SK-N-SH (cell line): ENCODE measurements at regions not wholly inside any gene's neighbourhood (a gene's known extent, or its start where the extent isn't known, plus 50 kb on each side); places are given as distances from the start of the nearest gene placed in this dataset.
"Not testable (repeated sequence)": the region's sequence is repeated elsewhere in the genome, so short reads cannot be mapped to it uniquely, and the experiment has no call there.

Experiments
- CTCF ChIA-PET: fragments of 300-600, 350-600 bp; formaldehyde crosslinking; extraction: SDS; loops from one replicate; lab custom pipeline; 2021; lab: Yijun Ruan, JAX
- POLR2A ChIA-PET: fragments of 350-600 bp; sonication (Branson Sonifier 250); formaldehyde crosslinking; extraction: SDS; loops from one replicate; lab custom pipeline; 2020; ENCODE audit warnings: antibody characterized with exemption, inconsistent platforms; lab: Yijun Ruan, JAX
- DNase-seq: peaks from one replicate; pipeline ENCODE4 v3.0.0; 2012
- H2AFZ ChIP-seq: fragments of 200-600 bp; sonication (generic); 2 replicates; pipeline ENCODE4 v1.8.1; 2016; ENCODE audit warnings: antibody characterized with exemption, mild to moderate bottlenecking, low read depth
- H3F3A ChIP-seq: fragments of 200-600 bp; sonication (generic); replicated peaks from 2 replicates; pipeline ENCODE3; 2016; ENCODE audit warnings: antibody characterized with exemption, mild to moderate bottlenecking; ENCODE audit not compliant: insufficient read depth
- H3K27ac ChIP-seq, 2 experiments: fragments of 200-500 bp in 1 of 2; fragments of 200-600 bp in 1 of 2; sonication (Bioruptor generic) in 1 of 2; sonication (generic), shearing (Covaris generic) in 1 of 2; 2 replicates each; pipeline versions ENCODE4 v1.5.1 to v1.6.1; 2014 to 2016; ENCODE audit warnings: low read depth in 2 of 2, inconsistent platforms in 1 of 2, low read length in 1 of 2, mild to moderate bottlenecking in 1 of 2, mixed read lengths in 1 of 2
- H3K27me3 ChIP-seq: fragments of 200-600 bp; sonication (generic), shearing (Covaris generic); 2 replicates; pipeline ENCODE4 v1.6.1; 2016; ENCODE audit warnings: mixed run types; ENCODE audit not compliant: insufficient read depth
- H3K36me3 ChIP-seq, 2 experiments: fragments of 200-500 bp in 1 of 2; fragments of 200-600 bp in 1 of 2; sonication (Bioruptor generic) in 1 of 2; sonication (generic) in 1 of 2; replicated peaks in 1 of 2; 2 replicates each; pipeline versions ENCODE3 to v1.5.1; 2014 to 2016; ENCODE audit warnings: low read length in 1 of 2, mild to moderate bottlenecking in 1 of 2; ENCODE audit not compliant: insufficient read depth in 2 of 2, control insufficient read depth in 1 of 2
- H3K4me1 ChIP-seq, 2 experiments: fragments of 200-500 bp in 1 of 2; fragments of 200-600 bp in 1 of 2; sonication (Bioruptor generic) in 1 of 2; sonication (generic), shearing (Covaris generic) in 1 of 2; 2 replicates each; pipeline versions ENCODE4 v1.5.1 to v1.6.1; 2014 to 2016; ENCODE audit warnings: low read depth in 1 of 2, low read length in 1 of 2, mixed run types in 1 of 2; ENCODE audit not compliant: insufficient read depth in 2 of 2, control insufficient read depth in 1 of 2
- H3K4me2 ChIP-seq: fragments of 200-600 bp; sonication (generic), shearing (Covaris generic); 2 replicates; pipeline ENCODE4 v1.6.1; 2017; ENCODE audit warnings: mixed run types
- H3K4me3 ChIP-seq, 2 experiments: fragments of 200-500 bp in 1 of 2; fragments of 200-600 bp in 1 of 2; sonication (Bioruptor generic) in 1 of 2; sonication (generic), shearing (Covaris generic) in 1 of 2; 2 replicates each; pipeline versions ENCODE4 v1.5.1 to v1.8.1; 2014 to 2016; ENCODE audit warnings: low read depth in 2 of 2, inconsistent platforms in 1 of 2, low read length in 1 of 2, mild to moderate bottlenecking in 1 of 2, mixed read lengths in 1 of 2, moderate library complexity in 1 of 2
- H3K79me2 ChIP-seq: fragments of 200-600 bp; sonication (generic); 2 replicates; pipeline ENCODE4 v1.8.1; 2017; ENCODE audit warnings: mild to moderate bottlenecking; ENCODE audit not compliant: insufficient read depth
- H3K9ac ChIP-seq: fragments of 200-600 bp; sonication (generic); 2 replicates; pipeline ENCODE4 v1.6.1; 2017; ENCODE audit warnings: mixed run types
- H3K9me2 ChIP-seq: fragments of 200-600 bp; sonication (generic); 2 replicates; pipeline ENCODE4 v1.6.1; 2017; ENCODE audit warnings: mixed run types
- H3K9me3 ChIP-seq: fragments of 200-600 bp; sonication (generic); 2 replicates; pipeline ENCODE4 v1.6.1; 2017; ENCODE audit warnings: mixed run types, mild to moderate bottlenecking, moderate library complexity
- H4K20me1 ChIP-seq: fragments of 200-600 bp; sonication (generic); 2 replicates; pipeline ENCODE4 v1.6.1; 2017; ENCODE audit warnings: mild to moderate bottlenecking, mixed run types; ENCODE audit not compliant: insufficient read depth
- FOSL2 ChIP-seq: IDR thresholded peaks from 2 replicates; pipeline ENCODE4 v1.4.0; 2012; ENCODE audit warnings: low read depth, mild to moderate bottlenecking, moderate library complexity, borderline replicate concordance
- GATA2 ChIP-seq: sonication (generic); formaldehyde crosslinking; IDR thresholded peaks from 2 replicates; pipeline ENCODE4 v1.5.0; 2020; ENCODE audit warnings: mild to moderate bottlenecking, missing genetic modification reagents
- JUND ChIP-seq: IDR thresholded peaks from 2 replicates; pipeline ENCODE4 v1.4.0; 2012
- NFIC ChIP-seq: IDR thresholded peaks from 2 replicates; pipeline ENCODE4 v1.4.0; 2012; ENCODE audit warnings: borderline replicate concordance
- NRF1 ChIP-seq: IDR thresholded peaks from 2 replicates; pipeline ENCODE4 v1.6.1; 2012; ENCODE audit warnings: low read depth, mild to moderate bottlenecking, low read length
- PBX3 ChIP-seq: IDR thresholded peaks from 2 replicates; pipeline ENCODE4; 2012
- POLR2AphosphoS5 ChIP-seq: IDR thresholded peaks from 2 replicates; pipeline ENCODE4 v1.6.1; 2012; ENCODE audit warnings: low read depth, low read length
- RFX5 ChIP-seq: IDR thresholded peaks from 2 replicates; pipeline ENCODE4 v1.6.1; 2012; ENCODE audit warnings: mild to moderate bottlenecking, improper control_type of control experiment, low read length
- TCF12 ChIP-seq: IDR thresholded peaks from 2 replicates; pipeline ENCODE4 v1.4.0; 2012
- TEAD4 ChIP-seq: IDR thresholded peaks from 2 replicates; pipeline ENCODE4 v1.4.0; 2012; ENCODE audit warnings: mild to moderate bottlenecking, borderline replicate concordance; ENCODE audit not compliant: insufficient read depth
- WGBS: methylation state at CpG from one replicate; pipeline ENCODE4 v1.1.6; 2017; ENCODE audit warnings: low lambda C conversion rate; 5-methylcytosine and 5-hydroxymethylcytosine counted together
- TF ChIP-seq, protein P1 (sequence below): fragments of 150-350 bp; IDR thresholded peaks from 2 replicates; pipeline ENCODE4 v1.6.1; 2016; ENCODE audit warnings: mild to moderate bottlenecking, low read depth, low read length
- TF ChIP-seq, protein P2 (sequence below): IDR thresholded peaks from 2 replicates; pipeline ENCODE4 v1.4.0; 2012; ENCODE audit warnings: low read depth, borderline replicate concordance

GRCh38 chr4:169327951-169328350, 57.2 kb upstream of the SH3RF1 start:
- no peaks in the 10 kb centered on the region for H3K27me3 ChIP-seq
- H2AFZ ChIP-seq, result no peak overlapping the region
- H3F3A ChIP-seq, result no peaks in the 10 kb centered on the region
- H3K79me2 ChIP-seq, result no peaks in the 10 kb centered on the region
- WGBS, result 71% methylated on average over 3 of the region's 3 CpGs
- H3K4me1 ChIP-seq, result no peaks in the 10 kb centered on the region
- H3K9me2 ChIP-seq, result no peaks in the 10 kb centered on the region
- TF ChIP-seq, protein P1, sequence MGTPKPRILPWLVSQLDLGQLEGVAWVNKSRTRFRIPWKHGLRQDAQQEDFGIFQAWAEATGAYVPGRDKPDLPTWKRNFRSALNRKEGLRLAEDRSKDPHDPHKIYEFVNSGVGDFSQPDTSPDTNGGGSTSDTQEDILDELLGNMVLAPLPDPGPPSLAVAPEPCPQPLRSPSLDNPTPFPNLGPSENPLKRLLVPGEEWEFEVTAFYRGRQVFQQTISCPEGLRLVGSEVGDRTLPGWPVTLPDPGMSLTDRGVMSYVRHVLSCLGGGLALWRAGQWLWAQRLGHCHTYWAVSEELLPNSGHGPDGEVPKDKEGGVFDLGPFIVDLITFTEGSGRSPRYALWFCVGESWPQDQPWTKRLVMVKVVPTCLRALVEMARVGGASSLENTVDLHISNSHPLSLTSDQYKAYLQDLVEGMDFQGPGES, result no peak
- TF ChIP-seq PBX3 (no peak), NFIC (no peak), FOSL2 (no peak), NRF1 (no peak), POLR2AphosphoS5 (no peak), TEAD4 (no peak), JUND (no peak), RFX5 (no peak), TCF12 (no peak), GATA2 (CRISPR knock-in tag) (no peak)
- TF ChIP-seq, protein P2, sequence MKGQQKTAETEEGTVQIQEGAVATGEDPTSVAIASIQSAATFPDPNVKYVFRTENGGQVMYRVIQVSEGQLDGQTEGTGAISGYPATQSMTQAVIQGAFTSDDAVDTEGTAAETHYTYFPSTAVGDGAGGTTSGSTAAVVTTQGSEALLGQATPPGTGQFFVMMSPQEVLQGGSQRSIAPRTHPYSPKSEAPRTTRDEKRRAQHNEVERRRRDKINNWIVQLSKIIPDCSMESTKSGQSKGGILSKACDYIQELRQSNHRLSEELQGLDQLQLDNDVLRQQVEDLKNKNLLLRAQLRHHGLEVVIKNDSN, result no peak
- no peak overlapping the region for H3K4me3 ChIP-seq
- no peak for DNase-seq
- no peaks in the 10 kb centered on the region for H3K36me3 ChIP-seq
- H3K27ac ChIP-seq, result no peak overlapping the region
- no peaks in the 10 kb centered on the region for H3K9me3 ChIP-seq
- H4K20me1 ChIP-seq, result no peaks in the 10 kb centered on the region
- H3K4me2 ChIP-seq, result no peak overlapping the region
- ChIA-PET CTCF (no interaction called here), POLR2A (no interaction called here)
- no peak overlapping the region for H3K9ac ChIP-seq

- H3K4me2 ChIP-seq, H3K79me2 ChIP-seq, H3K36me3 ChIP-seq, H3K27ac ChIP-seq, CTCF ChIA-PET, H3F3A ChIP-seq, H3K4me1 ChIP-seq, H3K9ac ChIP-seq, H3K27me3 ChIP-seq, H4K20me1 ChIP-seq, POLR2A ChIA-PET, H2AFZ ChIP-seq, H3K9me2 ChIP-seq, H3K9me3 ChIP-seq, H3K4me3 ChIP-seq, DNase-seq: not testable (repeated sequence)
- 100% methylated on average over 1 of the region's 1 CpG for WGBS
Measured at GRCh38 chr4:169323925-169324324, 53.2 kb upstream of the SH3RF1 start.

GRCh38 chr4:169322833-169323232, 52.1 kb upstream of the SH3RF1 start:
- H3F3A ChIP-seq, H3K79me2 ChIP-seq, H3K27me3 ChIP-seq, POLR2A ChIA-PET, H3K9ac ChIP-seq, H2AFZ ChIP-seq, H3K4me2 ChIP-seq, H3K4me1 ChIP-seq, H3K27ac ChIP-seq, H3K9me2 ChIP-seq, DNase-seq, CTCF ChIA-PET, H3K9me3 ChIP-seq, H3K4me3 ChIP-seq, H4K20me1 ChIP-seq, H3K36me3 ChIP-seq: not testable (repeated sequence)
